Upper lobe of left lung (tissue), 4 donors: ENCODE measurements at regions not wholly inside any gene's neighbourhood (a gene's known extent, or its start where the extent isn't known, plus 50 kb on each side); places are given as distances from the start of the nearest gene placed in this dataset.

Experiments
- EP300 ChIP-seq, 4 donors: sonication (generic); formaldehyde crosslinking; IDR thresholded peaks; one replicate each; pipeline ENCODE4 v1.5.1; 2017; ENCODE audit warnings: antibody characterized with exemption in 4 of 4, control low read depth in 2 of 4
- POLR2A ChIP-seq, 4 donors: fragments of 450-650 bp; IDR thresholded peaks; one replicate each; pipeline ENCODE4 v1.5.1; 2016 to 2017; ENCODE audit warnings: antibody characterized with exemption in 4 of 4, mild to moderate bottlenecking in 2 of 4
- POLR2AphosphoS5 ChIP-seq, 2 donors: sonication (generic); formaldehyde crosslinking; IDR thresholded peaks; one replicate each; pipeline ENCODE4 v1.5.1; 2017; ENCODE audit warnings: antibody characterized with exemption in 2 of 2
- TF ChIP-seq, protein P1 (sequence below), 6 experiments: fragments of 450-650 bp in 4 of 6; fragments of 200-600 bp in 2 of 6; sonication (generic) in 2 of 6; IDR thresholded peaks; one replicate each; pipeline ENCODE4 v1.5.1; 2016 to 2019; ENCODE audit warnings: antibody characterized with exemption in 6 of 6

DNA sequence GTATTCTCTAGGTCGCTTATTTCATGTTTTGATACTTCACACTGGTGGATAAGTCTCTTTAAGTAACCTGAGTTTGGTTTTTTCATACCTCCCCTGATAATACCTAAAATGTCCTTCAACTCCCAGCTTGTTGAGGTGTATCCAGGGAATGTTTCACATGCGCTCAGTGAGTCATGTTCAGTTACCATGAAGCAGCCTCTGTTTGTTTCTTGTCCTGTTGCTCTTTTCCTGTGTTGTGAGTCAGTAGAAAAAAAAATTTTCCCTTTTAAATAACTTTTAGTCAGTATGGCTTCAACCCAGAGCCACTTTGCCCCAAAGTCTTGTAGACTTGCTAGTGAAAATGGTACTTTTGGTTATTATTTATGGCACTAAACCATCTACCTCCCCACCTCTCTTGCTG, 278.4 kb upstream of the ZPLD1 start:
- TF ChIP-seq, protein P1, sequence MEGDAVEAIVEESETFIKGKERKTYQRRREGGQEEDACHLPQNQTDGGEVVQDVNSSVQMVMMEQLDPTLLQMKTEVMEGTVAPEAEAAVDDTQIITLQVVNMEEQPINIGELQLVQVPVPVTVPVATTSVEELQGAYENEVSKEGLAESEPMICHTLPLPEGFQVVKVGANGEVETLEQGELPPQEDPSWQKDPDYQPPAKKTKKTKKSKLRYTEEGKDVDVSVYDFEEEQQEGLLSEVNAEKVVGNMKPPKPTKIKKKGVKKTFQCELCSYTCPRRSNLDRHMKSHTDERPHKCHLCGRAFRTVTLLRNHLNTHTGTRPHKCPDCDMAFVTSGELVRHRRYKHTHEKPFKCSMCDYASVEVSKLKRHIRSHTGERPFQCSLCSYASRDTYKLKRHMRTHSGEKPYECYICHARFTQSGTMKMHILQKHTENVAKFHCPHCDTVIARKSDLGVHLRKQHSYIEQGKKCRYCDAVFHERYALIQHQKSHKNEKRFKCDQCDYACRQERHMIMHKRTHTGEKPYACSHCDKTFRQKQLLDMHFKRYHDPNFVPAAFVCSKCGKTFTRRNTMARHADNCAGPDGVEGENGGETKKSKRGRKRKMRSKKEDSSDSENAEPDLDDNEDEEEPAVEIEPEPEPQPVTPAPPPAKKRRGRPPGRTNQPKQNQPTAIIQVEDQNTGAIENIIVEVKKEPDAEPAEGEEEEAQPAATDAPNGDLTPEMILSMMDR (IDR thresholded peaks at IDR 0.05) = no peak
- TF ChIP-seq EP300 (IDR thresholded peaks at IDR 0.05) (no peak), POLR2A (IDR thresholded peaks at IDR 0.05) (no peak), POLR2AphosphoS5 (IDR thresholded peaks at IDR 0.05) (no peak)
